ENCODE measurements at regions not wholly inside any gene's neighbourhood (a gene's known extent, or its start where the extent isn't known, plus 50 kb on each side); places are given as distances from the start of the nearest gene placed in this dataset.

GRCh38 chr6:23002044-23002619, 432.8 kb downstream of the HDGFL1 start:
- Histone ChIP-seq H3K36me3 (replicated peaks) (no peaks in the 10 kb centered on the region), H3K27me3 (replicated peaks) (no peaks in the 10 kb centered on the region), H3K27ac (no peak overlapping the region), H3K4me3 (ENCODE audit: low read depth, low read length) (no peak overlapping the region)
- in situ Hi-C loops (cut with HindIII; ENCODE audit: low pct_ligation_motif_present, low sequenced_read_pairs): no loop called here
- DNase-seq: no peak
- TF ChIP-seq CTCF (IDR thresholded peaks at IDR 0.05; ENCODE audit: low read depth, low read length, missing control alignments): no peak

- TF ChIP-seq CTCF (IDR thresholded peaks at IDR 0.05; ENCODE audit: low read depth, low read length, missing control alignments): no peak
- in situ Hi-C loops (cut with HindIII; ENCODE audit: low pct_ligation_motif_present, low sequenced_read_pairs): no loop called here
- Histone ChIP-seq H3K4me3 (ENCODE audit: low read depth, low read length) (no peak overlapping the region), H3K27ac (no peak overlapping the region), H3K36me3 (replicated peaks) (no peaks in the 10 kb centered on the region), H3K27me3 (replicated peaks) (no peaks in the 10 kb centered on the region)
- peak; percentile 60 for DNase-seq
Observed at GRCh38 chr6:23003671-23004467, 434.5 kb downstream of the HDGFL1 start.

- Histone ChIP-seq H3K27ac (no peak overlapping the region), H3K4me3 (ENCODE audit: low read depth, low read length) (no peak overlapping the region), H3K36me3 (replicated peaks) (no peaks in the 10 kb centered on the region), H3K27me3 (replicated peaks) (no peaks in the 10 kb centered on the region)
- TF ChIP-seq CTCF (IDR thresholded peaks at IDR 0.05; ENCODE audit: low read depth, low read length, missing control alignments): no peak
- no peak for DNase-seq
- in situ Hi-C loops (cut with HindIII; ENCODE audit: low pct_ligation_motif_present, low sequenced_read_pairs): no loop called here
Observed at GRCh38 chr6:23006656-23007055, 437.3 kb downstream of the HDGFL1 start.

GRCh38 chr6:23011615-23012014, 442.2 kb downstream of the HDGFL1 start:
- no peak for DNase-seq
- Histone ChIP-seq H3K27me3 (replicated peaks) (no peaks in the 10 kb centered on the region), H3K36me3 (replicated peaks) (no peaks in the 10 kb centered on the region), H3K27ac (no peak overlapping the region), H3K4me3 (ENCODE audit: low read depth, low read length) (no peak overlapping the region)
- in situ Hi-C loops (cut with HindIII; ENCODE audit: low pct_ligation_motif_present, low sequenced_read_pairs): no loop called here
- TF ChIP-seq CTCF (IDR thresholded peaks at IDR 0.05; ENCODE audit: low read depth, low read length, missing control alignments): no peak

GRCh38 chr6:23013776-23014175, 444.4 kb downstream of the HDGFL1 start:
- H3K27me3 ChIP-seq (replicated peaks): no peaks in the 10 kb centered on the region
- H3K4me3 ChIP-seq (ENCODE audit: low read depth, low read length): no peak overlapping the region
- in situ Hi-C loops (cut with HindIII; ENCODE audit: low pct_ligation_motif_present, low sequenced_read_pairs): no loop called here
- TF ChIP-seq CTCF (IDR thresholded peaks at IDR 0.05; ENCODE audit: low read depth, low read length, missing control alignments): no peak
- no peaks in the 10 kb centered on the region for H3K36me3 ChIP-seq (replicated peaks)
- DNase-seq: no peak
- H3K27ac ChIP-seq: no peak overlapping the region
